Calu3 (cell line): ENCODE measurements at regions not wholly inside any gene's neighbourhood (a gene's known extent, or its start where the extent isn't known, plus 50 kb on each side); places are given as distances from the start of the nearest gene placed in this dataset.

Experiments used
- BruUV-seq: library from RNA; stranded (reverse); fragments of 400-500 nt; replicated peaks from 2 replicates; lab custom pipeline; 2021; lab: Mats Ljungman, UMichigan
- CTCF ChIA-PET: fragments of 300-600 bp; sonication (Branson Sonifier 250); formaldehyde crosslinking; loops from one replicate; lab custom pipeline; 2022; ENCODE audit warnings: antibody characterized with exemption; lab: Charles Lee
- DNase-seq: peaks from one replicate; pipeline ENCODE4 v3.0.0; 2022
- H3K27ac Mint-ChIP-seq: one replicate; pipeline ENCODE4 v1.8.0; 2022; ENCODE audit warnings: mixed read lengths; ENCODE audit not compliant: unreplicated experiment
- H3K27me3 Mint-ChIP-seq: one replicate; pipeline ENCODE4 v1.8.0; 2022; ENCODE audit warnings: mixed read lengths; ENCODE audit not compliant: unreplicated experiment
- H3K36me3 Mint-ChIP-seq: one replicate; pipeline ENCODE4 v1.8.0; 2022; ENCODE audit warnings: mild to moderate bottlenecking, moderate library complexity, mixed read lengths; ENCODE audit not compliant: insufficient read depth, unreplicated experiment
- H3K4me1 Mint-ChIP-seq: one replicate; pipeline ENCODE4 v1.8.0; 2022; ENCODE audit warnings: mild to moderate bottlenecking, low read depth, mixed read lengths; ENCODE audit not compliant: unreplicated experiment
- H3K4me3 Mint-ChIP-seq: one replicate; pipeline ENCODE4 v1.8.0; 2022; ENCODE audit warnings: mild to moderate bottlenecking, low read depth, moderate library complexity, mixed read lengths; ENCODE audit not compliant: unreplicated experiment
- H3K9me3 Mint-ChIP-seq: one replicate; pipeline ENCODE4 v1.8.0; 2022; ENCODE audit warnings: low read depth, mixed read lengths; ENCODE audit not compliant: unreplicated experiment
- intact Hi-C: fragments of 100-400 bp; cut with micrococcal nuclease; formaldehyde crosslinking; loops from one replicate; pipeline ENCODE4 v1.10.0; 2022; ENCODE audit not compliant: unreplicated experiment
- TF ChIP-seq, protein P1 (sequence below): fragments of 200-600 bp; IDR thresholded peaks from one replicate; pipeline ENCODE4 v1.8.0; 2022; ENCODE audit warnings: antibody characterized with exemption; ENCODE audit not compliant: unreplicated experiment

DNA sequence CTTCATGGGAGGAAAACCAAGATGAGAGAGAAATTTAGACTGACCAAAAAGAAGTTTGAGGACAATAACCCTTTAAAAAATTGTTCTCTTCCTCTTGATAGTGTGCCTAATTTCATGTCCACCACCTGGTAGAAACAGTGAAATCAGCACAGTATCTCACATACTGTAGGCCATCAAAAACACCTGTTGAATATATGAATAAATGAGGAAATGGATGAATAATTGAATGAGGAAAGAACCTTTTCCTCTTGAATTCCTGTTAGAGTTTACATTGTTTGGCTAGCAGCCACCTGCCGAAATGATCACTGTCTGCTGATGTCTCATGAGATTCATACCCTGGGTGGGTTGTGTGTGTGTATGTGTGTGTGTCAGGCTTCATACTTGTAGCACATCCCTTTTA lies 198.7 kb upstream of the PBX1 start:
- H3K27me3 Mint-ChIP-seq: no peaks in the 10 kb centered on the region
- H3K9me3 Mint-ChIP-seq: peaks cover 9% of the 10 kb centered on the region
- H3K36me3 Mint-ChIP-seq: no peaks in the 10 kb centered on the region
- no TSS peak for BruUV-seq
- CTCF ChIA-PET: no interaction called here
- H3K4me3 Mint-ChIP-seq: no peak overlapping the region
- no peaks in the 10 kb centered on the region for H3K4me1 Mint-ChIP-seq
- no peak for DNase-seq
- no peak overlapping the region for H3K27ac Mint-ChIP-seq
- intact Hi-C loops: no loop called here
- TF ChIP-seq, protein P1, sequence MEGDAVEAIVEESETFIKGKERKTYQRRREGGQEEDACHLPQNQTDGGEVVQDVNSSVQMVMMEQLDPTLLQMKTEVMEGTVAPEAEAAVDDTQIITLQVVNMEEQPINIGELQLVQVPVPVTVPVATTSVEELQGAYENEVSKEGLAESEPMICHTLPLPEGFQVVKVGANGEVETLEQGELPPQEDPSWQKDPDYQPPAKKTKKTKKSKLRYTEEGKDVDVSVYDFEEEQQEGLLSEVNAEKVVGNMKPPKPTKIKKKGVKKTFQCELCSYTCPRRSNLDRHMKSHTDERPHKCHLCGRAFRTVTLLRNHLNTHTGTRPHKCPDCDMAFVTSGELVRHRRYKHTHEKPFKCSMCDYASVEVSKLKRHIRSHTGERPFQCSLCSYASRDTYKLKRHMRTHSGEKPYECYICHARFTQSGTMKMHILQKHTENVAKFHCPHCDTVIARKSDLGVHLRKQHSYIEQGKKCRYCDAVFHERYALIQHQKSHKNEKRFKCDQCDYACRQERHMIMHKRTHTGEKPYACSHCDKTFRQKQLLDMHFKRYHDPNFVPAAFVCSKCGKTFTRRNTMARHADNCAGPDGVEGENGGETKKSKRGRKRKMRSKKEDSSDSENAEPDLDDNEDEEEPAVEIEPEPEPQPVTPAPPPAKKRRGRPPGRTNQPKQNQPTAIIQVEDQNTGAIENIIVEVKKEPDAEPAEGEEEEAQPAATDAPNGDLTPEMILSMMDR: no peak

DNA sequence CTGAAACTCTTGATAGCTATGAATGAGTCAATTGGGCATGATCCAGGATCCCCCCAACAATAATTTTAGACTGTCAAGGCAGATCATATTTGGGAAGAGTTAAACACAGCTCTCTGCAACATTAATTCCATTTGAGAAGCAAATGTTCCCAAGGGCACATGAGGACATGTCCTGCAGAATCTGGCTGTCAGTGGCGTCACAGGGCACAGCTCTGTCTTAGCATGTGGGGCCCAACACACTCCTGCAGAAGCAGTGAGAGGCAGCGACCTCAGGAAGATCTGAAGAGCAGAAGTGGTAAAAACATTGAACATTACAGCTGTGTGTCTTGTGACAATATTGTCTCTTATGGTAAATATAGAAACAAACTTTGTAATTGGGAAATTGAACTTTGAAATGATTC lies 197.1 kb upstream of the PBX1 start:
- TF ChIP-seq, protein P1: no peak
- no TSS peak for BruUV-seq
- CTCF ChIA-PET: no interaction called here
- intact Hi-C loops: no loop called here
- Mint-ChIP-seq H3K9me3 (peaks cover 11% of the 10 kb centered on the region), H3K4me3 (no peak overlapping the region), H3K36me3 (no peaks in the 10 kb centered on the region), H3K27me3 (no peaks in the 10 kb centered on the region), H3K4me1 (no peaks in the 10 kb centered on the region), H3K27ac (no peak overlapping the region)
- DNase-seq: no peak

DNA sequence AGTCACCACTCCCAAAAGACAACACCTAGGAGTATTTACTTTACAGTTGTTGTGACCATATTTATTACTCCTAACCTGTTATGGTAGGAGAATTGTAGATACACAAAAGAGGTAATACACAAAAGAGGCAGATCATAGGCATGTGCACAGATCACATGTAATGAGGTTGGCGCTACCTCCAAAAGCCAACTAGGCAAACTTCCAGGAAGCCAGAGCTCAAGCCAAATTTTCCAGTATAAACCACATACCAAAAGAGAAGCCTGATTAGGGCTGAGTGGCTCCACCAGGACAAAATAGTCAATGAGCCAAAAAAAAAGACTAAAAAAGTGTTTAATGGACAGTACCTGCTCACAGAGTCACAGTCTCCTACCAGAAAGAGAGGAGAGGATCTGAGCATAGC lies 195.0 kb upstream of the PBX1 start:
- TF ChIP-seq, protein P1: no peak
- no peak for DNase-seq
- CTCF ChIA-PET: no interaction called here
- Mint-ChIP-seq H3K4me3 (no peak overlapping the region), H3K27ac (no peak overlapping the region), H3K36me3 (no peaks in the 10 kb centered on the region), H3K4me1 (no peaks in the 10 kb centered on the region), H3K27me3 (no peaks in the 10 kb centered on the region), H3K9me3 (peaks cover 9% of the 10 kb centered on the region)
- intact Hi-C loops: no loop called here
- BruUV-seq: no TSS peak

DNA sequence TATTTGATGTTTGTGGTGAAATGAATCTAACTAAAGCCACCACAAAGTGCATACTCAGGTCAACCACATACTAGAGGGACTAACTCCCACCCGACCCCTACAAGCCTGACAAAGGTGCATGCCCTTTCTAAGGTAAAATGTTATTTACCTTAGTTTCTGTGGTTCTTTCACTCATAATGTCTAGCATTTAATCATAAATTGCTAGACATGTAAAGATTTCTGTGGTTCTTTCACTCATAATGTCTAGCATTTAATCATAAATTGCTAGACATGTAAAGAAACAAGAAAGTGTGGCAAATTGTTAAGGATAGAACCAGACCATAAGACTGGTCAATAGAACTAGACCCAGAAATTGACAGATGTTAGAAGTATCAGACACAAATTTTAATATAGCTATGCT lies 193.0 kb upstream of the PBX1 start:
- TF ChIP-seq, protein P1: no peak
- DNase-seq: no peak
- intact Hi-C loops: no loop called here
- CTCF ChIA-PET: interaction anchor here (0.9 kb wide), 1 partner anchor 422 kb away, joined by 3 read pairs; no protein-coding TSS in a partner anchor
- Mint-ChIP-seq H3K27me3 (no peaks in the 10 kb centered on the region), H3K9me3 (peaks cover 5% of the 10 kb centered on the region), H3K36me3 (no peaks in the 10 kb centered on the region), H3K4me3 (no peak overlapping the region), H3K27ac (no peak overlapping the region), H3K4me1 (no peaks in the 10 kb centered on the region)
- no TSS peak for BruUV-seq
